Smooth muscle cell (in vitro differentiated cells): ENCODE measurements at regions not wholly inside any gene's neighbourhood (a gene's known extent, or its start where the extent isn't known, plus 50 kb on each side); places are given as distances from the start of the nearest gene placed in this dataset.

Source experiments
- DNase-seq: peaks from one replicate; lab custom pipeline; 2025; ENCODE audit not compliant: unreplicated experiment; lab: John Stamatoyannopoulos, UW
- H2AFZ ChIP-seq: fragments of 200-600 bp; sonication (generic); 2 replicates; pipeline ENCODE4 v1.6.0; 2016; ENCODE audit warnings: antibody characterized with exemption, low read depth, mild to moderate bottlenecking
- H3F3A ChIP-seq: fragments of 200-600 bp; sonication (generic); 2 replicates; pipeline ENCODE4 v1.6.0; 2017; ENCODE audit warnings: antibody characterized with exemption, low read depth
- H3K27ac ChIP-seq: fragments of 200-600 bp; sonication (generic); 2 replicates; pipeline ENCODE4 v1.5.1; 2016; ENCODE audit warnings: low read depth, mild to moderate bottlenecking
- H3K27me3 ChIP-seq: fragments of 200-600 bp; sonication (generic); 2 replicates; pipeline ENCODE4 v1.6.1; 2016; ENCODE audit warnings: low read depth, mild to moderate bottlenecking
- H3K36me3 ChIP-seq: fragments of 200-600 bp; sonication (generic); 2 replicates; pipeline ENCODE4 v1.5.1; 2016; ENCODE audit warnings: low read depth
- H3K4me1 ChIP-seq: fragments of 200-600 bp; sonication (generic); 2 replicates; pipeline ENCODE4 v1.5.1; 2016; ENCODE audit warnings: low read depth
- H3K4me2 ChIP-seq: fragments of 200-600 bp; sonication (generic); 2 replicates; pipeline ENCODE4 v1.6.0; 2016; ENCODE audit warnings: mild to moderate bottlenecking
- H3K4me3 ChIP-seq: fragments of 200-600 bp; sonication (generic); 2 replicates; pipeline ENCODE4 v1.5.1; 2016; ENCODE audit warnings: mild to moderate bottlenecking
- H3K79me2 ChIP-seq: fragments of 200-600 bp; sonication (generic); 2 replicates; pipeline ENCODE4 v1.6.0; 2016; ENCODE audit warnings: low read depth, mild to moderate bottlenecking
- H3K9ac ChIP-seq: fragments of 200-600 bp; sonication (generic); 2 replicates; pipeline ENCODE4 v1.6.0; 2016; ENCODE audit warnings: low read depth
- H3K9me3 ChIP-seq: fragments of 200-600 bp; sonication (generic); replicated peaks from 2 replicates; pipeline ENCODE4 v1.5.1; 2016; ENCODE audit warnings: low read depth
- H4K20me1 ChIP-seq: fragments of 200-600 bp; sonication (generic); 2 replicates; pipeline ENCODE4 v1.6.0; 2016; ENCODE audit warnings: low read depth
- CTCF ChIP-seq: fragments of 200-600 bp; sonication (generic); IDR thresholded peaks from 2 replicates; pipeline ENCODE4 v1.5.1; 2017; ENCODE audit warnings: borderline replicate concordance, mild to moderate bottlenecking, antibody characterized with exemption; ENCODE audit not compliant: insufficient read depth, poor library complexity, severe bottlenecking
- WGBS: methylation state at CpG from one replicate; pipeline ENCODE4 v1.1.7; 2016; ENCODE audit warnings: low lambda C conversion rate; 5-methylcytosine and 5-hydroxymethylcytosine counted together

- Histone ChIP-seq H3K4me1 (peaks cover 7% of the 10 kb centered on the region), H3K27me3 (no peaks in the 10 kb centered on the region), H3K79me2 (no peaks in the 10 kb centered on the region), H3K4me3 (no peak overlapping the region), H3K27ac (no peak overlapping the region), H3K9me3 (no peaks in the 10 kb centered on the region), H3K9ac (no peak overlapping the region), H4K20me1 (no peaks in the 10 kb centered on the region), H2AFZ (no peak overlapping the region), H3K4me2 (no peak overlapping the region), H3K36me3 (no peaks in the 10 kb centered on the region), H3F3A (no peaks in the 10 kb centered on the region)
- TF ChIP-seq CTCF, result no peak
- no peak for DNase-seq
- WGBS, result 71% methylated on average over 3 of the region's 3 CpGs
Observed at GRCh38 chr7:49247759-49248158, 323.4 kb downstream of the CDC14C start.

GRCh38 chr7:49255054-49255453, 330.7 kb downstream of the CDC14C start:
- H3K9me3 ChIP-seq, result no peaks in the 10 kb centered on the region
- no peaks in the 10 kb centered on the region for H3K36me3 ChIP-seq
- no peaks in the 10 kb centered on the region for H3K4me1 ChIP-seq
- H2AFZ ChIP-seq, result no peak overlapping the region
- H4K20me1 ChIP-seq, result no peaks in the 10 kb centered on the region
- no peaks in the 10 kb centered on the region for H3K79me2 ChIP-seq
- H3K9ac ChIP-seq, result no peak overlapping the region
- no peak overlapping the region for H3K27ac ChIP-seq
- no peak overlapping the region for H3K4me3 ChIP-seq
- no peak for TF ChIP-seq CTCF
- H3K4me2 ChIP-seq, result no peak overlapping the region
- H3F3A ChIP-seq, result no peaks in the 10 kb centered on the region
- 28% methylated on average over 3 of the region's 3 CpGs for WGBS
- DNase-seq, result no peak
- H3K27me3 ChIP-seq, result no peaks in the 10 kb centered on the region

GRCh38 chr7:49260538-49260937, 336.2 kb downstream of the CDC14C start:
- WGBS, result 43% methylated on average over 2 of the region's 2 CpGs
- Histone ChIP-seq H3K4me2 (no peak overlapping the region), H2AFZ (no peak overlapping the region), H3K4me1 (no peaks in the 10 kb centered on the region), H3K4me3 (no peak overlapping the region), H3K79me2 (no peaks in the 10 kb centered on the region), H4K20me1 (no peaks in the 10 kb centered on the region), H3K9me3 (no peaks in the 10 kb centered on the region), H3K36me3 (no peaks in the 10 kb centered on the region), H3K27ac (no peak overlapping the region), H3K9ac (no peak overlapping the region), H3F3A (no peaks in the 10 kb centered on the region), H3K27me3 (no peaks in the 10 kb centered on the region)
- no peak for TF ChIP-seq CTCF
- no peak for DNase-seq

DNA sequence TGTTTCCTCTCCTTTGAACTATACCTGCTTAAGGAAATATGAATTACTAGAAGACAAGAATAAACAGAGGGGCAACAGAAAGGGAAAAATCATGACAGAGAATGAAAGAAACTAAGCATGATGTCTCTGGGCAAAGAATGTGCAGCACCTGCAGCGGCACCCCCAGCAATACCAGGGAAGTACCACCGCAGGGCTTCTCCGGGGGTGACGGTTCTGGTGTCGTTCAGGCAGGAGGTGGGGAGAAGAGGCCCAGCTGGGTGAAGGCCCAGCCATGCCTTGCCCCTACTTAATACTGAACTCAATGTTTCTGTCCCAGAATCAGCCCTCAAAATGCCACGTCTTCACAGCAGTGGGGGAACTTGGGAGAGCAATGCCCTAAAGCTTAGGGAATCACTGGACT, 337.6 kb downstream of the CDC14C start:
- no peaks in the 10 kb centered on the region for H3K79me2 ChIP-seq
- TF ChIP-seq CTCF, result no peak
- H3K27me3 ChIP-seq, result no peaks in the 10 kb centered on the region
- no peaks in the 10 kb centered on the region for H3K36me3 ChIP-seq
- H3K4me3 ChIP-seq, result no peak overlapping the region
- no peaks in the 10 kb centered on the region for H3K9me3 ChIP-seq
- no peak for DNase-seq
- H3K27ac ChIP-seq, result no peak overlapping the region
- no peak overlapping the region for H2AFZ ChIP-seq
- no peak overlapping the region for H3K9ac ChIP-seq
- H3K4me1 ChIP-seq, result no peaks in the 10 kb centered on the region
- WGBS, result 95% methylated on average over 6 of the region's 6 CpGs
- H3F3A ChIP-seq, result no peaks in the 10 kb centered on the region
- no peak overlapping the region for H3K4me2 ChIP-seq
- H4K20me1 ChIP-seq, result no peaks in the 10 kb centered on the region
